ENCODE measurements at regions not wholly inside any gene's neighbourhood (a gene's known extent, or its start where the extent isn't known, plus 50 kb on each side); places are given as distances from the start of the nearest gene placed in this dataset.
"Not testable (repeated sequence)": the region's sequence is repeated elsewhere in the genome, so short reads cannot be mapped to it uniquely, and the experiment has no call there.

GRCh38 chr16:52350031-52350642, 196.8 kb downstream of the TOX3 start:
- no peak overlapping the region for H3K27ac Mint-ChIP-seq
- no peaks in the 10 kb centered on the region for H3K36me3 Mint-ChIP-seq (ENCODE audit: low read depth)
- DNase-seq: no peak
- no peaks in the 10 kb centered on the region for H3K27me3 Mint-ChIP-seq
- H3K4me1 Mint-ChIP-seq: no peaks in the 10 kb centered on the region
- no peak for ATAC-seq
- H3K9me3 Mint-ChIP-seq: peaks cover 21% of the 10 kb centered on the region
- no peak overlapping the region for H3K4me3 Mint-ChIP-seq

- Mint-ChIP-seq H3K4me1 (no peaks in the 10 kb centered on the region), H3K27ac (no peak overlapping the region), H3K27me3 (no peaks in the 10 kb centered on the region), H3K4me3 (no peak overlapping the region), H3K36me3 (ENCODE audit: low read depth) (no peaks in the 10 kb centered on the region), H3K9me3 (peaks cover 15% of the 10 kb centered on the region)
- ATAC-seq (no peak), DNase-seq (no peak)
Observed at GRCh38 chr16:52346709-52347108, 200.2 kb downstream of the TOX3 start.

- not testable (repeated sequence) for DNase-seq; H3K27ac Mint-ChIP-seq; H3K36me3 Mint-ChIP-seq (ENCODE audit: low read depth); H3K4me3 Mint-ChIP-seq; H3K4me1 Mint-ChIP-seq; H3K27me3 Mint-ChIP-seq; ATAC-seq
- H3K9me3 Mint-ChIP-seq: peaks cover 28% of the 10 kb centered on the region
Observed at GRCh38 chr16:52333673-52334072, 213.3 kb downstream of the TOX3 start.

- H3K4me3 Mint-ChIP-seq: no peak overlapping the region
Observed at GRCh38 chr16:52320930-52321439, 226.0 kb downstream of the TOX3 start.

DNA sequence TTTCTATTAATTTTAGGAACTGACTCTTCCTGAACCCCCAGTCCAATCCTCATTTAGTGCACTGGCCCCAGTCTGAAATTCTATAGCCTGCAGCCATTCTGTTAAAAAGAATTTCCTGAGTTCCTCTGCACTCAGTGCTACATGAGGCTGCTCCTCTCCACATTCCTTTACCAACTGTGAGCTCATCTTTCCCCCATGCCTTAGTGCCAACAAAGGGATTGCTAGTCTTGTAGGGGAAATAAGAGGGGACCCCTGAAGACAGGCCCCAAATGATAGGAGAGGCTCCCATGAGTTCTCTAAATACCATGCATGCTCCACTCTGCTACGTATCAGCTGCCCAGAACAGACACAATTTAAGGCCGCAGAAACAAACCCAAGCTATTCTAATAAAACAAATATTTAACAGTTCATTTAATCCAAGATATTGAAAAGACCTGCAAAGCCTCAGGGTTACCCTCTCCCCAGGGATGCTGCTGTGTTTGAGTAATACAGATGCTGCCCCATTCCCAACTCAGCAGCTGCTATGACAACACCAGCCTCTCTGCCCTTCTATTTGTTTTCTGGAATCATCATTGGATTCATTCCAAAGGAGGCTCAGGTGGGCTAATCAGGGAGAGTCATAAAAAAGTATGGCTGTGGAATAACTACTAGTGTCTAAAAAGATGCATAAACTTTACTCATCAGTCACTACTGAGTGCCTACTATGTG, 228.5 kb downstream of the TOX3 start:
- no peaks in the 10 kb centered on the region for H3K27me3 Mint-ChIP-seq
- no peak overlapping the region for H3K4me3 Mint-ChIP-seq
- no peaks in the 10 kb centered on the region for H3K4me1 Mint-ChIP-seq
- no peaks in the 10 kb centered on the region for H3K36me3 Mint-ChIP-seq (ENCODE audit: low read depth)
- peaks cover 14% of the 10 kb centered on the region for H3K9me3 Mint-ChIP-seq
- ATAC-seq (no peak), DNase-seq (no peak)
- H3K27ac Mint-ChIP-seq: no peak overlapping the region

More at GRCh38 chr16:52320930-52321439, 226.0 kb downstream of the TOX3 start:
- no peak for DNase-seq
- Mint-ChIP-seq H3K4me1 (no peaks in the 10 kb centered on the region), H3K9me3 (peaks cover 7% of the 10 kb centered on the region), H3K36me3 (ENCODE audit: low read depth) (no peaks in the 10 kb centered on the region), H3K27ac (no peak overlapping the region), H3K27me3 (no peaks in the 10 kb centered on the region)
- no peak for ATAC-seq

- H3K36me3 Mint-ChIP-seq (ENCODE audit: low read depth): no peaks in the 10 kb centered on the region
- H3K27me3 Mint-ChIP-seq: no peaks in the 10 kb centered on the region
- no peaks in the 10 kb centered on the region for H3K4me1 Mint-ChIP-seq
- ATAC-seq (no peak), DNase-seq (no peak)
- peaks cover 7% of the 10 kb centered on the region for H3K9me3 Mint-ChIP-seq
- H3K27ac Mint-ChIP-seq: no peak overlapping the region
- H3K4me3 Mint-ChIP-seq: no peak overlapping the region
Observed at GRCh38 chr16:52316241-52316640, 230.7 kb downstream of the TOX3 start.

GRCh38 chr16:52312716-52313115, 234.2 kb downstream of the TOX3 start:
- Mint-ChIP-seq H3K27ac (no peak overlapping the region), H3K27me3 (no peaks in the 10 kb centered on the region), H3K36me3 (ENCODE audit: low read depth) (no peaks in the 10 kb centered on the region), H3K9me3 (peaks cover 7% of the 10 kb centered on the region), H3K4me1 (peaks cover 4% of the 10 kb centered on the region), H3K4me3 (no peak overlapping the region)
- DNase-seq (no peak), ATAC-seq (no peak)

GRCh38 chr16:52309446-52310416, 237.2 kb downstream of the TOX3 start:
- no peak for DNase-seq
- no peaks in the 10 kb centered on the region for H3K27me3 Mint-ChIP-seq
- H3K36me3 Mint-ChIP-seq (ENCODE audit: low read depth): no peaks in the 10 kb centered on the region
- peak; percentile 46 for ATAC-seq
- H3K4me3 Mint-ChIP-seq: no peak overlapping the region
- H3K27ac Mint-ChIP-seq: no peak overlapping the region
- H3K4me1 Mint-ChIP-seq: peaks cover 4% of the 10 kb centered on the region
- H3K9me3 Mint-ChIP-seq: peaks cover 13% of the 10 kb centered on the region

- no peak overlapping the region for H3K27ac Mint-ChIP-seq
- H3K4me1 Mint-ChIP-seq: peaks cover 4% of the 10 kb centered on the region
- no peak for ATAC-seq
- no peaks in the 10 kb centered on the region for H3K27me3 Mint-ChIP-seq
- peaks cover 10% of the 10 kb centered on the region for H3K9me3 Mint-ChIP-seq
- no peak overlapping the region for H3K4me3 Mint-ChIP-seq
- no peaks in the 10 kb centered on the region for H3K36me3 Mint-ChIP-seq (ENCODE audit: low read depth)
- DNase-seq: no peak
Observed at GRCh38 chr16:52308051-52308450, 238.9 kb downstream of the TOX3 start.

GRCh38 chr16:52301026-52301425, 245.9 kb downstream of the TOX3 start:
- peaks cover 18% of the 10 kb centered on the region for H3K9me3 Mint-ChIP-seq

DNA sequence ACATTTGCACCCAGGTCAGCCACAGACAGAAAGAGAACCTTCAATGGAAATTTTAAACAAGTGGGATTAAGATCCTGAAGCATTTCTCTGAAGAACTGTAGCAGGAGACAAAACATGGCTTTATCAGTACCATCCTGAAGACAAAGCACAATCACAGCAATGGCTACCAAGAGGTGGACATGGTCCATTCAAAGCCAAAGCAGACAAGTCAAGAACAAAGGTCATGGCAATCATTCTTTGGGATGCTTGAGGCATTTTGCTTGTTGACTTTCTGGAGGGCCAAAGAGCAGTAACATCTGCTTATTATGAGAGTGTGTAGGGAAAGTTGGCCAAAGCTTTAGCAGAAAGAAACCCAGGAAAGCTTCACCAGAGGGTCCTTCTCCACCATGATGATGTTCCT, 248.2 kb downstream of the TOX3 start:
- ATAC-seq: no peak
- H3K4me3 Mint-ChIP-seq: no peak overlapping the region
- H3K36me3 Mint-ChIP-seq (ENCODE audit: low read depth): no peaks in the 10 kb centered on the region
- H3K9me3 Mint-ChIP-seq: peaks cover 24% of the 10 kb centered on the region
- H3K27me3 Mint-ChIP-seq: no peaks in the 10 kb centered on the region
- no peaks in the 10 kb centered on the region for H3K4me1 Mint-ChIP-seq
- DNase-seq: no peak
- H3K27ac Mint-ChIP-seq: no peak overlapping the region

More at GRCh38 chr16:52301026-52301425, 245.9 kb downstream of the TOX3 start:
- H3K36me3 Mint-ChIP-seq (ENCODE audit: low read depth): no peaks in the 10 kb centered on the region
- H3K27me3 Mint-ChIP-seq: no peaks in the 10 kb centered on the region
- no peak for DNase-seq
- no peak for ATAC-seq
- no peak overlapping the region for H3K27ac Mint-ChIP-seq
- no peaks in the 10 kb centered on the region for H3K4me1 Mint-ChIP-seq
- no peak overlapping the region for H3K4me3 Mint-ChIP-seq

- not testable (repeated sequence) for H3K4me3 Mint-ChIP-seq; H3K4me1 Mint-ChIP-seq; H3K27me3 Mint-ChIP-seq; ATAC-seq; H3K36me3 Mint-ChIP-seq (ENCODE audit: low read depth); DNase-seq; H3K27ac Mint-ChIP-seq
- H3K9me3 Mint-ChIP-seq: peaks cover 20% of the 10 kb centered on the region
Observed at GRCh38 chr16:52296706-52297315, 250.1 kb downstream of the TOX3 start.

GRCh38 chr16:52296076-52296475, 250.9 kb downstream of the TOX3 start:
- Mint-ChIP-seq H3K4me1 (no peaks in the 10 kb centered on the region), H3K27me3 (no peaks in the 10 kb centered on the region), H3K9me3 (peaks cover 20% of the 10 kb centered on the region), H3K4me3 (no peak overlapping the region), H3K36me3 (ENCODE audit: low read depth) (no peaks in the 10 kb centered on the region), H3K27ac (no peak overlapping the region)
- no peak for ATAC-seq
- DNase-seq: no peak

- Mint-ChIP-seq H3K27me3 (no peaks in the 10 kb centered on the region), H3K9me3 (peaks cover 20% of the 10 kb centered on the region), H3K36me3 (ENCODE audit: low read depth) (no peaks in the 10 kb centered on the region), H3K27ac (no peak overlapping the region), H3K4me3 (no peak overlapping the region), H3K4me1 (no peaks in the 10 kb centered on the region)
- ATAC-seq (no peak), DNase-seq (no peak)
Observed at GRCh38 chr16:52294660-52295059, 252.3 kb downstream of the TOX3 start.
